ENCODE measurements at regions not wholly inside any gene's neighbourhood (a gene's known extent, or its start where the extent isn't known, plus 50 kb on each side); places are given as distances from the start of the nearest gene placed in this dataset.

DNA sequence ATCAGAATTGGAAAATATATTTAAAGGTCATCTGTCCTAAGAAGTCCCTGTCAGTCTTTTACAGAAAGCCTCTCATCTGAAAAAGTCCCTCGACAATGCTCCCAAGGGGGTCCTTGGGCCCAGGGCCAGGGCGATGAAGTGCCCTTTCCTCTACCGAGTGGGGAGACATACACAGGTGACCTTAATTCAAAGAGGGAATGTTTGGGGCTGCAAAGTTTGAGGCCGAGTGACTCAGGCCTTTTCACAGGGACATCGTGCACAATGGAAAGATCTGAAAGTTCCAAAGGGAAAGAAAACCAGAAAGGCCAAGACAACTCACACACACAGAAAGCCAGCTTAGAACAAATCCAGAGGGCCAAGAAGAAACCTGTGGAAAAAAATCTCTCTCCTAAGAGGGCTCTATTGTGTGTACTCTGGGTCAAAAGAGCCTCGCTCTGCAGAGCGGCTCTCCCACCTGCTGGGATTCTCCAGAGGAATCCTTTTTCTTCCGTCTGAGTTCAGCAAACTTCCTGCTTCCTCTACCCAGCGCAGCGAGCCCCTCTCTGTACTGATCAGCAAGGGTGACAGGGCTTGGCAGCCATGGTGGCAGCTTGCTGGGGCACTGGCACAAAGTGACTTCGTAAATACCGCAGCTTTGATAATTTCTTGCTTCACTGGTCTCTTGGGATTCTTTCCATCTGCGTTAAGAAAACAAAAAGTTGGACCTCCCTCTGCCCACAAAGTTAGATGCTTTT lies 259.1 kb downstream of the OPA1 start:
- DNase-seq = no peak

GRCh38 chr3:193852901-193853300 lies 259.9 kb downstream of the OPA1 start:
- no peak for DNase-seq

- no peak for DNase-seq
Observed at GRCh38 chr3:193853511-193854219, 260.7 kb downstream of the OPA1 start.

DNA sequence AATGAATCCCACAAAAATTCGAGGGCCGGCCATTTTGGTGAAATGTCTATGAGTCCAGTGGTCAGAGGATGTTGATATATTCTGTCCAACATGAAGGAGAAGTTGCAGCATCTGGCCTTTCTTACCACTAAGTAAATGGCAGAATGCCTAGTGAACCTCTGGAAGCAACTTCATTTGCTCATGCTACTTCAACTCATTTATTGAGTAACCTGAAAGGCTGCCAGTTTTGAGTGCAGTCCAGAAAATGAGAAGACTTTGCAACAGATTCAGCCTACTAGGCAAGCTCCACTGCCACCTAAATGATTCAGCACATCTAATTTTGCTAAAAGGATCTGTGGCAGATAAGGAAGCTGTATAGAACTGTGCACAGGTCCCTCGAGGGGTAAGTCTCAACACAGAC lies 265.0 kb downstream of the OPA1 start:
- DNase-seq = no peak

DNA sequence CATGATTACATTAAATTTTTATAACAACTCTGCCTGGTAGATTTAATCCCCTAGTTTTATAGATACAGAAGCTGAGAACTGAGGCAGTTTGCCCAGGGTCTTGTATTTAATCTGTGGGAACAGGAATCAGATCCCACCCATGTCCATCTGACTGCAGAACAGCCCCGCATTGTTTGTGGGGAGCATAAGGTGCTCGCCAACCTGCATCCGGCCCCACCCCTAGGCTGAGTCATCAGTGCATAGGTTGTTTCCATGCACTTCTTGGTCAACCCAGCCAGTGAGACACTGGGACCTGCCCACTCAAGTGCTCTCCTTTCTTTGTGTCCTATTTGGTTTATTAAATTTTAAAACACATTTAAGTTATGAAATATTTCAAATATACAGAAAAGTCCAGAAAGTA lies 266.2 kb downstream of the OPA1 start:
- no peak for DNase-seq

DNA sequence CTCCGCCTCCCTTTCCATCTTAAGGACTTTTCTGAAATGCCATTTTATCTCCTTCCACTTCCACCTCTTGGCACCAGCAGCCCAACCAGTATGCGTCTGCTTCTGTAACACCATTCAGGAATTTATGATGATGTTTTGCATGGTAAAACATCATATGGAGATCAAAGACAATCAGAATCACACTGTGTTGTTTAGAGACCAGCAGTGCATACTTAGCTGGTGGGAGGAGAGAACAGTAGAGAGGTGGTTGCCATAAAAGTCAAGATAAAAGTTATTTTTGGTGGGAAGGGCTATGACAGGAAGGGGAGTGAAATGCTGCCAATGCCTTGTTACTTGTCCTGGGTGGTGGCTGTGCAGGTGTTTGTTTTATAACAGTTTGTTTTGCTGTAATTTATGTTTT lies 268.0 kb downstream of the OPA1 start:
- DNase-seq = no peak

GRCh38 chr3:193862843-193863242 lies 269.8 kb downstream of the OPA1 start:
- no peak for DNase-seq

GRCh38 chr3:193863657-193864357 lies 270.8 kb downstream of the OPA1 start:
- no peak for DNase-seq

DNA sequence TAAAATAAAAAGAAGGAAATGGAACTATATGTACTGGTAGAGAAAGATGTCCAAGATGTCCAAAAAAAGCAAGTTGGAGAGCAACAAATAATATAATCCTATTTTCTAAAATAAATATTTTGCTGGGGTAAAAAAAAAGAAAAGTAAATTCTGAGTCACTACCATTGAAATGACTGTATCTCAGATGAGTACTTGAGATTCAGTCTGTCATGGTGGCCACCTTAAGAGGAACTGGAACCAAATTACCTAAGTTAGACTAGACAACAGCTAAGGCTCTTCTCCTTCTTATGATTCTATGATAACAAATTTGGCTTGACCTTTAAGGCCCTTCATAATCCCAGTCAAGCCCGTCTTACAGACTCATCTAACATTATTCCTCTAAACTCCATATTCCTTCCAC lies 270.6 kb upstream of the HES1 start:
- DNase-seq = no peak

GRCh38 chr3:193865896-193866480 lies 270.0 kb upstream of the HES1 start:
- no peak for DNase-seq

DNA sequence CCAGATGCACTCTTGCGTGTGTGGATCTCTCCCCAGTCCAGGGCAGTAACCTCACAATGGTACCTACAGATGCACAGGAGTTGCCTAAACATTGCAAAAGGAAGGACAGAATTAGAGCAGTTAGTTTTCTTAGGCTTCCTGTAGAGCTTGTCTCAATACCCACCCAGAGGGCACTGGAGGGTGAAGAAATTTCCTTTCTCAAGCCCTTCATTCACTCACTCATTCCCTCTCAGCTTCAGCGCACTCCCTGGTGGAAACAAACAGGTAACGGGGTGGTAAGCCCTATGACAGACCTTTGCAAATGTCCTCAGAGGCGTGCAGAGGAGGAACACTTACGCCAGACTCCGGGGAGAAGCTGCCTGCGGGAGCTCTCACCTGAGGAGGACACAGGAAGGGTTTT lies 267.4 kb upstream of the HES1 start:
- no peak for DNase-seq

DNA sequence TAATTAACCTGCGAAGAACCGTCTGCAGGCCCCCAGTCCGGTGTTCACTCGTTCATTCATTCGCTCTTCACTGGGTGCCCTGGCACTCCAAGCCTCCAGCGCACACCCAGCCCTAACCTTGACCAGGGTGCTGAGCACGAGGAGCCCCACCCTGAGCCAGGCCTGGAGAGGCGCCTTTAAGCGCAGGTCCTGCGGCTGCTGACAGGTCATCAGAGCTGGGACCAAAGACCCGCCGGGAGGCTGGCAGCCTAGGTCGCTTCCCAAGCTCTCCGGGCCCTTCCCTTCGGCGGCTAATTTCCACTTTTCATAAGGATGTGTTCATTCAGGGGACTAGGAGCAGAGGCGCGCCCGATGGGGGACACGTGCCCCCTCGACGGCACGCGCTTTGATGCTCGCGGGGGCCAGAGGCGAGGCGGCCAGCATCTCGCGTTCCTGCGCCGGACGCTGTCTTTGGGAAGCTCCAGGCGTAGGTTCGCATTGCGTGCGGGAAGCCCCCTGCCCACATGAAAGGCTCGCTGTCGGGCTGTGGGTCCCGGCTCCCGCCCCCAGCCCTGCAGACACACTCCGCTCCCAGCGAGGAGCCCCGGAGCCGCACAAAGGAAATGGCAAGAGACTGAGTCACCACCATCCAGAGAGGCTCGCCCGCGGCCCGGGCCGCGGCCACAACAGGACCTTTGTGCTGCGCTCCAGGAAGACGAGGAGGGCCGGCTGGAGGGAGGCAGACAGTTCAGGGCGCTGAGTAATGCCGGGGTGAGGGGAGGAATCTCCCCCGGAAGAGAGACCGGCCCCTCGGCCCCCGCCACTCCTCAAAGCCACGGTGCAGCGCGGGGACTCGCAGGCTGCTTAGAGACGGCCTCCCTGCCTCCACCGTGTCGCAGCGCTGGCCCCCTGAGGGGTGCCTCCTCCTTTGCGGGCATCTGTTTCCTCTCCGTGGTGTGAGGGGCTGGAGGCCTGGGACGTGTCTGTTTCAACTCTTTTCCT lies 266.4 kb upstream of the HES1 start:
- DNase-seq = no peak

DNA sequence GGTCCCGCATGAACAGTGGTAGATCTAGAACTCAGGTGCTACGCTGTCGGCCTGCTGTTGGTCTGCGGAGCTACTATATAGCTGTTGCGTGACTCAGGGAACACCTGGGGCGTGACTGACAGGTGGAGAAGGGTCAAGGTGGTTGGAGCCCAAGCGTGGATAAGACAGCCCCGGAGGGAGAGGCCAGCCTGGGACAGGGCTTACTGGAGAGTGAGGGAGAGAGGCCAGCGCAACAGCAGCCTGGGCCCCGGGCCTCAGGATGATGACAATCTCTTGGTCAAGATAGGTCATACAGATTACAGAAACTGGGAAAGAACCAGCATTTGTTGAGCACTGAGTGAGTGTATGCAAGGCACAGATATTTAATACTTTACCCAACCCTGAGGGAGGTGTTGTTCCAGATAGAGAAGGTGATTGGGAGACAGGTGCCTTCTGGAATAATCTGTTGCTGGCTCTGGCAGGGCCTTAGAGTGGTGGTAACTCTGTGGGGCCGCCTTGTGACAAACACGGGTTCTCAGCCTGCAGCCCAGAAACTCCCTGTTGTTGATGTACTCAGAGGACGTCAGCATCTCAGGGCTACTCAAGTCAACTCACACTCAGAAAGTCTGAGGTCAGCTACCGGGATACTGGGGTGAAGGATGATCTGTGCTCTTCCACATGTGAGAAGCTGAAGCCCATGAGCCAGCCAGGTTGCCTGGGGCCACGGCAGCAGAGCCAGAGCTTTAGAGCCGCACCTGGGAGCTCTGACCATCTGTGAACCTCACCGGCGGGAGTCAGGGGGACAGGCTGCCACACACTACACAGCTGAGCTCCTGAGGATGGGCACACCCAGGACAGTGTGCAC lies 265.4 kb upstream of the HES1 start:
- no peak for DNase-seq

GRCh38 chr3:193871220-193871485 lies 264.8 kb upstream of the HES1 start:
- DNase-seq = no peak

DNA sequence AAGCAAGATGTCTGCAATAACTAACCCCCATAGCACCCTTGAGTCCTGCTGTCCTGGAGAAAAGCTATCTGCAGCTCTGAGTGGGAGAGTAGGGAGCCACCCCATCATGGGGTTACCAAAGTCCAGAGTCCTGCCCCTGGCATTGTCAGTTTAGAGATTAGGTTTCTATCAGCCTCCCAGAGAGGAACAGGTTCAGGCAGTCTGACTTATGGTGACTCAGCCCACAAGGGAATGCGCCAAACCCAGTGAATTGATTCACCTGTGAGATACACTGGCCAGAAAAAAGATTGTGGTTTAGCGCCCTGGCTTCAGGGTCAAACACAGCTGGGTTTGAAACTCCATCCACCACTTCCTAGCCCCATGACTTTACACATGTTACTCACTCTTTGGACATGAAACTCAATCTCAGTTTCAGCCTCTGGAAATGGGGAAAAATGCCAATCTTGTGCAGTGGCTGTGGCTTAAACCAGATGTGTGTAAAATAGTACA lies 263.6 kb upstream of the HES1 start:
- no peak for DNase-seq

DNA sequence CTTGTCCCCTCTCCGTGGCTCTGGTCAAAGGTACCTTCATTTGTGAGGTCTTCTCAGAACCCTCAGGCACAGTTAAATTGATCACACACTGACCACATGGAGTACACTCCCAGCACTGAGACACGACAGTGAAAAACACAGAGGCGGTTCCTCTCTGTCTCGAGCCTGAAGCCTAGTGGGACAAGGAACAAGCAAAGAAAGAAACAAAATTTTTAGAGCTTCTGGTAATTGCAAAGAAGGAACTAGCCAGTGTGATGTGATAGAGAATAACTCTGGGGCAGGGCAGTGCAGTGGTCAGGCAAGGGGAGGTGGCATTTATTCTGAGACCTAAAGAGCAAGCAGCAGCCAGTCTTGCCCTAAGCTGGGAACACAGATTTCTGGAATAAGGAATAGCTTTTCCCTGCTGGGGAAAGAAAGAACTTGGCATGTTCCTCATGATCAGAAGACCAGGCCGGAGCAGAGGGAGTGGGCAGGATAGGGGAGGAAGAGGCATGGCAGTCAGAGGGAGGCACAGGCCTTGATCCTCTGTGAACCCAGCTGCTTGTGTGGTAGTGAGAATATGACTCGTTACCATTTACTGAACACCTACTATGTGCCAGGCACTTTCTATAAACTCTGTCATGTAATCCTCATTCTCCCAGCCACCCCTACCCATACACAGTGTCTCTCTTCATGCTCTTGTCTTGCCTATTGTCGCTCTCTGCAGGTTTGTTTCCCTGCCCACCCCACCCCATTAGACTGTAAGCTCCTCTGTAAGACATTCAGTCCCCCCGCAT lies 262.3 kb upstream of the HES1 start:
- no peak for DNase-seq

DNA sequence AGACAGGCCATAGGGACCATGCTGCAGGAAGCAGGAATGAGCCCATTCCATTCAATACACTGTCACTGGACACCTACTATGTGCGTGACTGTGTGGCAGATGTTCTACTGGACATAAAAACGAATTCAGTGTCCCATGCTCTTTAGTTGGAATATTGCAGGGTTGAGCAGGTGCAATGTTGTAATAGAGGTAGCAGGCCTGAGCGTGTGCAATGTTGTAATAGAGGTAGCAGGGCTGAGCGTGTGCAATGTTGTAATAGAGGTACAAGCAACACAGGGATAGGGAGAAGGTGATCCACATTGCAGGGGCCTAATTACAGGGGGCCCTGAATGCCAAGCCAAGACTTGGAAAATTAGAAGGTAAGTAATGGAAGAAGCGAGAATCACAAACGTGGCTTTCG lies 261.4 kb upstream of the HES1 start:
- no peak for DNase-seq

- DNase-seq = no peak
Observed at GRCh38 chr3:193874997-193875593, 260.9 kb upstream of the HES1 start.

- DNase-seq = no peak
Observed at GRCh38 chr3:193875601-193876321, 260.2 kb upstream of the HES1 start.
